GM19468 (cell line): ENCODE measurements at regions not wholly inside any gene's neighbourhood (a gene's known extent, or its start where the extent isn't known, plus 50 kb on each side); places are given as distances from the start of the nearest gene placed in this dataset.
"Not testable (repeated sequence)": the region's sequence is repeated elsewhere in the genome, so short reads cannot be mapped to it uniquely, and the experiment has no call there.

Experiments
- ATAC-seq: cut with Tn5 transposase; IDR thresholded peaks from one replicate; pipeline ENCODE4 v1.9.1; 2021; ENCODE audit warnings: mild to moderate bottlenecking, moderate library complexity, moderate number of reproducible peaks; ENCODE audit not compliant: unreplicated experiment; ENCODE audit errors: extremely low read depth

GRCh38 chr22:48080316-48081165 is 1318.1 kb downstream of the TBC1D22A start:
- no peak for ATAC-seq

- ATAC-seq = no peak
Measured at GRCh38 chr22:48079505-48080290, 1317.2 kb downstream of the TBC1D22A start.

- ATAC-seq = no peak
Measured at GRCh38 chr22:48078825-48079224, 1316.4 kb downstream of the TBC1D22A start.

GRCh38 chr22:48077699-48078098 is 1315.2 kb downstream of the TBC1D22A start:
- no peak for ATAC-seq

- no peak for ATAC-seq
Measured at GRCh38 chr22:48076008-48076407, 1313.6 kb downstream of the TBC1D22A start.

GRCh38 chr22:48075604-48076003 is 1313.2 kb downstream of the TBC1D22A start:
- no peak for ATAC-seq

- ATAC-seq = no peak
Measured at GRCh38 chr22:48072777-48073176, 1310.3 kb downstream of the TBC1D22A start.

GRCh38 chr22:48071828-48072227 is 1309.4 kb downstream of the TBC1D22A start:
- no peak for ATAC-seq

GRCh38 chr22:48071305-48071704 is 1308.9 kb downstream of the TBC1D22A start:
- no peak for ATAC-seq

GRCh38 chr22:48070760-48071159 is 1308.3 kb downstream of the TBC1D22A start:
- no peak for ATAC-seq

GRCh38 chr22:48070083-48070482 is 1307.6 kb downstream of the TBC1D22A start:
- ATAC-seq = no peak

- ATAC-seq = no peak
Measured at GRCh38 chr22:48069256-48069655, 1306.8 kb downstream of the TBC1D22A start.

- ATAC-seq = no peak
Measured at GRCh38 chr22:48068323-48068885, 1306.0 kb downstream of the TBC1D22A start.

- no peak for ATAC-seq
Measured at GRCh38 chr22:48065892-48066291, 1303.4 kb downstream of the TBC1D22A start.

- ATAC-seq = no peak
Measured at GRCh38 chr22:48061726-48062125, 1299.3 kb downstream of the TBC1D22A start.

- ATAC-seq = no peak
Measured at GRCh38 chr22:48060266-48060665, 1297.8 kb downstream of the TBC1D22A start.

- not testable (repeated sequence) for ATAC-seq
Measured at GRCh38 chr22:48059521-48059920, 1297.1 kb downstream of the TBC1D22A start.

- no peak for ATAC-seq
Measured at GRCh38 chr22:48057116-48057835, 1294.8 kb downstream of the TBC1D22A start.

GRCh38 chr22:48055827-48056226 is 1293.4 kb downstream of the TBC1D22A start:
- ATAC-seq = no peak

- ATAC-seq = no peak
Measured at GRCh38 chr22:48055185-48055584, 1292.7 kb downstream of the TBC1D22A start.
